Neural crest cell (in vitro differentiated cells): ENCODE measurements at regions not wholly inside any gene's neighbourhood (a gene's known extent, or its start where the extent isn't known, plus 50 kb on each side); places are given as distances from the start of the nearest gene placed in this dataset.
"Not testable (repeated sequence)": the region's sequence is repeated elsewhere in the genome, so short reads cannot be mapped to it uniquely, and the experiment has no call there.

Experiments
- DNase-seq: peaks from one replicate; pipeline ENCODE4 v3.0.0; 2021; ENCODE audit warnings: low read depth, mixed read lengths, low spot score
- H3K27ac Mint-ChIP-seq: one replicate; pipeline ENCODE4 v1.8.0; 2021; ENCODE audit warnings: mild to moderate bottlenecking, mixed read lengths; ENCODE audit not compliant: unreplicated experiment
- H3K27me3 Mint-ChIP-seq: 2 replicates; pipeline ENCODE4 v1.8.0; 2021; ENCODE audit warnings: low read depth, mild to moderate bottlenecking, mixed read lengths
- H3K36me3 Mint-ChIP-seq: 2 replicates; pipeline ENCODE4 v1.8.0; 2021; ENCODE audit warnings: low read depth, mild to moderate bottlenecking, mixed read lengths
- H3K4me1 Mint-ChIP-seq: 2 replicates; pipeline ENCODE4 v1.8.0; 2021; ENCODE audit warnings: mixed read lengths
- H3K4me3 Mint-ChIP-seq: one replicate; pipeline ENCODE4 v1.8.0; 2021; ENCODE audit warnings: mild to moderate bottlenecking, mixed read lengths
- H3K9me3 Mint-ChIP-seq: 2 replicates; pipeline ENCODE4 v1.8.0; 2021; ENCODE audit warnings: mixed read lengths
- CTCF ChIP-seq: fragments of 200-600 bp; sonication (generic); conservative IDR thresholded peaks from 2 replicates; pipeline ENCODE4 v1.5.0; 2021; ENCODE audit warnings: antibody characterized with exemption, mild to moderate bottlenecking

- DNase-seq, result no peak
- Mint-ChIP-seq H3K36me3 (peaks cover 21% of the 10 kb centered on the region), H3K4me1 (no peaks in the 10 kb centered on the region), H3K9me3 (peaks cover 12% of the 10 kb centered on the region), H3K4me3 (no peak overlapping the region), H3K27ac (no peak overlapping the region), H3K27me3 (no peaks in the 10 kb centered on the region)
- TF ChIP-seq CTCF, result no peak
Measured at GRCh38 chr15:24075420-24076089, 388.4 kb upstream of the NDN start.

GRCh38 chr15:24076090-24076784, 389.1 kb upstream of the NDN start:
- Mint-ChIP-seq H3K36me3 (peaks cover 24% of the 10 kb centered on the region), H3K27ac (no peak overlapping the region), H3K4me3 (no peak overlapping the region), H3K9me3 (peaks cover 10% of the 10 kb centered on the region), H3K4me1 (no peaks in the 10 kb centered on the region), H3K27me3 (no peaks in the 10 kb centered on the region)
- no peak for DNase-seq
- no peak for TF ChIP-seq CTCF

- H3K9me3 Mint-ChIP-seq, result peaks cover 8% of the 10 kb centered on the region
- H3K27me3 Mint-ChIP-seq, result no peaks in the 10 kb centered on the region
- H3K4me3 Mint-ChIP-seq, result no peak overlapping the region
- no peaks in the 10 kb centered on the region for H3K4me1 Mint-ChIP-seq
- DNase-seq, result no peak
- H3K36me3 Mint-ChIP-seq, result peaks cover 21% of the 10 kb centered on the region
- no peak for TF ChIP-seq CTCF
- no peak overlapping the region for H3K27ac Mint-ChIP-seq
Measured at GRCh38 chr15:24078310-24079029, 391.4 kb upstream of the NDN start.

DNA sequence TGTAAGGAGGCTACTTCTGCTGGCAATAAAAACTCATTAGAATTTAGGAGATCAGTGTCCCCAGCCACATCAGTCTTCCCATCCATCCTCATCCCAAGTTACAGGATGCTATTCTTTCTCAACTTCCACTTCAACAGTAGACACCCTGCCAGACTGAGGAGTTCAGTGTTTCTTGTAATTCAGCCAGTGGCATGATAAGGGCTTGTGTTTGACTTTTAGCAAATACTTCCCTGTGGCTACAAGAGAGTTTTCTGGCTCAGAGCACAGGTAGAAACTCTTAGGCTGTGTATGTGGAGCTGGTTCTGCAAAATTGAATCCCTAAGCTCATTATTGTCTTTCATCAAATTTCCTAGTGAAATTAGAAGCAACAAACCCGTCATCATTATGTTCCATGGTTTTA, 401.8 kb upstream of the NDN start:
- H3K4me1 Mint-ChIP-seq, DNase-seq, H3K27ac Mint-ChIP-seq, H3K27me3 Mint-ChIP-seq, H3K4me3 Mint-ChIP-seq: not testable (repeated sequence)
- H3K9me3 Mint-ChIP-seq, result peaks cover 16% of the 10 kb centered on the region
- H3K36me3 Mint-ChIP-seq, result peaks cover 43% of the 10 kb centered on the region

GRCh38 chr15:24101503-24101902, 414.4 kb upstream of the NDN start:
- H3K36me3 Mint-ChIP-seq, H3K27me3 Mint-ChIP-seq, H3K9me3 Mint-ChIP-seq, H3K27ac Mint-ChIP-seq, H3K4me1 Mint-ChIP-seq: not testable (repeated sequence)
- peak; percentile 3 for DNase-seq
- H3K4me3 Mint-ChIP-seq, result peak overlapping the region; percentile 65

- H3K9me3 Mint-ChIP-seq, H3K4me1 Mint-ChIP-seq, DNase-seq, H3K27me3 Mint-ChIP-seq, H3K27ac Mint-ChIP-seq, H3K36me3 Mint-ChIP-seq, H3K4me3 Mint-ChIP-seq: not testable (repeated sequence)
Measured at GRCh38 chr15:24107524-24107923, 420.4 kb upstream of the NDN start.

DNA sequence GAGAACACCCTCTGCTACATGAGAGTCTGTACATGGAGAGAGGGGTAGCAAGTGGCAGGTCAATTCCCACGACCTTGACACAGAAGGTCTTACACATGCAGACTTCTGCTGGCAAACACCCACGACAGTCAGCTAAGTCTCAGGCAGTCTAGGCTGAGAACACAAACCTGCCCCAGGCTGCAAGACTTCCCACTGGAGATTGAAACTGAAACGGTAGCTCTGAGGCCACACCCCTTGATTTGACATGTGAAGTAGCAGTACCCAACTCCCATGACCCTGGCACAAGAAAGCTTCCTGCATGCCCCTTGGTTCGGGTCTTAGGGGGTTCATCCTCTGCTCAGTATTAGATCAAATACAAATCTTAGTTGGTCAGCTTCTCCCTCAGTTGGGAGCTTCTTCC, 420.8 kb upstream of the NDN start:
- H3K9me3 Mint-ChIP-seq, H3K36me3 Mint-ChIP-seq, DNase-seq: not testable (repeated sequence)

DNA sequence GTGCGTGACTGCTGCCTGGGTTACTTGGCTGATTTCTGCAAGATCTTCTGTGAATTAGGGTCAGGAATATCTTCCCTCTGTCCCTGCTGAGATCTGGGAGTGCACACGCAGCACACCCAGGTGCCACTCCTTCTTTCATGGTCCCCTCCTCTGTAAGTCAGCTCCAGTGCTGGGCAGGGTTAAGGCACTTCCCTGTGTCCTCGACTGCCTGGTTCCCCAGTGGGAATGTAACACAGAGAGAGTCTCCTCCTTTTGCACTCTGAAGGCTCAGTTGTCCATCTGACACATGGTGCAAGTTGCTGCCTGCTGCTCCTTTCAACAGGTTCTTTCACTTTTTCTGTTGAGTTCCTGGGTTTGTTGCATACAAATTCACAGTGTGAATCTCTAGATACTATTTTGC, 421.2 kb upstream of the NDN start:
- H3K4me3 Mint-ChIP-seq, H3K9me3 Mint-ChIP-seq, H3K4me1 Mint-ChIP-seq, H3K27ac Mint-ChIP-seq, H3K27me3 Mint-ChIP-seq, H3K36me3 Mint-ChIP-seq, DNase-seq: not testable (repeated sequence)

More for the DNA sequence above, 420.8 kb upstream of the NDN start:
- not testable (repeated sequence) for H3K27me3 Mint-ChIP-seq, H3K4me1 Mint-ChIP-seq, H3K4me3 Mint-ChIP-seq, H3K27ac Mint-ChIP-seq

DNA sequence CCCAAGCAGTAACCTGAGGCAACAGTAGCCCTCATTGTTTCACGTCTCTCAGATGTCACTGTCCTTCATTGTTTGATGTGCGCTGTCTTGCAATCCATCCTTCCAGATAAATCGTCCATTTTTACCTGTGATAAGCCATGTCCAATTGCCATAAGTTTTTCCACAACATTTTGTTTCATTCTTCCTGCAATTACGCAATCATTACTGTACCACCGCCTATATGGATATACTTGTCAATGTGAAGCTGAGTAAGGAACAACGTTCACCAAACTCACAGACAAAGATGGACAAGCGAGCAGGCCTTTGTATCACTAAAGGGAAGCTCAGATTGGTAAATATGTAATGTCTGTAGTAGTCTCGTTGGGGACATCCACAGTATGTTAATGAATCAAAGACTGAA, 452.5 kb upstream of the NDN start:
- not testable (repeated sequence) for H3K9me3 Mint-ChIP-seq, H3K36me3 Mint-ChIP-seq, H3K27ac Mint-ChIP-seq, H3K27me3 Mint-ChIP-seq, H3K4me3 Mint-ChIP-seq, DNase-seq, H3K4me1 Mint-ChIP-seq

DNA sequence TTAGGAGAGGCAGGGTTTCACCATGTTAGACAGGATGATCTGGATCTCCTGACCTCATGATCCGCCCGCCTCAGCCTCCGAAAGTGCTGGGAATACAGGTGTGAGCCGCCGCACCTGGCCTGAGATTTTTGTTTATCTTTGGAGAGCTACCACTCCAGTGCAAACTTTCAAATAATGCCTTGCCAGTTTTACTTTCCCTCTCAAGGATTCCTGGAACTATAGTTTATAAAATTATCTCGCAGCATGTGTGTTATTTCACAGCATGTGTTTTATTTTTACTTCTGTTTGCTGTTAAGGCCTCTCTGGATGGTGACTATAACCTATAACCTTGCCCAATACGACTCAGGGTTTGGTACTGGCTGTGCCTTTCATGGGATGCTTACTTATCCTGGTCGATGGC, 458.0 kb upstream of the NDN start:
- H3K27me3 Mint-ChIP-seq, H3K9me3 Mint-ChIP-seq, H3K4me1 Mint-ChIP-seq, H3K36me3 Mint-ChIP-seq, H3K27ac Mint-ChIP-seq, H3K4me3 Mint-ChIP-seq, DNase-seq: not testable (repeated sequence)
